IMR-90 (cell line): ENCODE measurements at regions not wholly inside any gene's neighbourhood (a gene's known extent, or its start where the extent isn't known, plus 50 kb on each side); places are given as distances from the start of the nearest gene placed in this dataset.

Source experiments
- BHLHE40 ChIP-seq: fragments of 150-350 bp; IDR thresholded peaks from 2 replicates; pipeline ENCODE4 v1.6.1; 2016; ENCODE audit warnings: mild to moderate bottlenecking, low read depth, low read length
- CEBPB ChIP-seq: IDR thresholded peaks from 2 replicates; pipeline ENCODE4 v1.6.1; 2012; ENCODE audit warnings: low read depth, low read length, improper control_type of control experiment
- FOS ChIP-seq: fragments of 150-350 bp; IDR thresholded peaks from 2 replicates; pipeline ENCODE4 v1.6.1; 2016; ENCODE audit warnings: low read depth, low read length
- MAFK ChIP-seq: IDR thresholded peaks from 2 replicates; pipeline ENCODE4 v1.6.1; 2012; ENCODE audit warnings: low read depth, low read length, improper control_type of control experiment
- NFE2L2 ChIP-seq: fragments of 150-350 bp; IDR thresholded peaks from 2 replicates; pipeline ENCODE4 v1.6.1; 2016; ENCODE audit warnings: low read depth, mild to moderate bottlenecking, low read length
- POLR2A ChIP-seq: IDR thresholded peaks from 2 replicates; pipeline ENCODE4 v1.6.1; 2012; ENCODE audit warnings: mild to moderate bottlenecking, low read depth, low read length
- RAD21 ChIP-seq: IDR thresholded peaks from 2 replicates; pipeline ENCODE4 v1.6.1; 2012; ENCODE audit warnings: low read length, improper control_type of control experiment
- RCOR1 ChIP-seq: IDR thresholded peaks from 2 replicates; pipeline ENCODE4 v1.6.1; 2012; ENCODE audit warnings: mild to moderate bottlenecking, low read length, improper control_type of control experiment; ENCODE audit not compliant: insufficient replicate concordance
- SMC3 ChIP-seq: fragments of 150-350 bp; IDR thresholded peaks from 2 replicates; pipeline ENCODE4 v1.6.1; 2016; ENCODE audit warnings: low read depth, mild to moderate bottlenecking, antibody characterized with exemption, low read length, moderate library complexity
- TF ChIP-seq, protein P1 (sequence below): conservative IDR thresholded peaks from 2 replicates; pipeline ENCODE4 v1.5.1; 2012; ENCODE audit warnings: mild to moderate bottlenecking, low read depth, low read length, improper control_type of control experiment
- TF ChIP-seq, protein P2 (sequence below): fragments of 150-350 bp; IDR thresholded peaks from 2 replicates; pipeline ENCODE4 v1.6.1; 2017; ENCODE audit warnings: mild to moderate bottlenecking, antibody characterized with exemption, low read length, low read depth
- TF ChIP-seq, protein P3 (sequence below): fragments of 150-350 bp; IDR thresholded peaks from 2 replicates; pipeline ENCODE4 v1.6.1; 2016; ENCODE audit warnings: low read depth, mild to moderate bottlenecking, low read length, moderate library complexity, borderline replicate concordance

DNA sequence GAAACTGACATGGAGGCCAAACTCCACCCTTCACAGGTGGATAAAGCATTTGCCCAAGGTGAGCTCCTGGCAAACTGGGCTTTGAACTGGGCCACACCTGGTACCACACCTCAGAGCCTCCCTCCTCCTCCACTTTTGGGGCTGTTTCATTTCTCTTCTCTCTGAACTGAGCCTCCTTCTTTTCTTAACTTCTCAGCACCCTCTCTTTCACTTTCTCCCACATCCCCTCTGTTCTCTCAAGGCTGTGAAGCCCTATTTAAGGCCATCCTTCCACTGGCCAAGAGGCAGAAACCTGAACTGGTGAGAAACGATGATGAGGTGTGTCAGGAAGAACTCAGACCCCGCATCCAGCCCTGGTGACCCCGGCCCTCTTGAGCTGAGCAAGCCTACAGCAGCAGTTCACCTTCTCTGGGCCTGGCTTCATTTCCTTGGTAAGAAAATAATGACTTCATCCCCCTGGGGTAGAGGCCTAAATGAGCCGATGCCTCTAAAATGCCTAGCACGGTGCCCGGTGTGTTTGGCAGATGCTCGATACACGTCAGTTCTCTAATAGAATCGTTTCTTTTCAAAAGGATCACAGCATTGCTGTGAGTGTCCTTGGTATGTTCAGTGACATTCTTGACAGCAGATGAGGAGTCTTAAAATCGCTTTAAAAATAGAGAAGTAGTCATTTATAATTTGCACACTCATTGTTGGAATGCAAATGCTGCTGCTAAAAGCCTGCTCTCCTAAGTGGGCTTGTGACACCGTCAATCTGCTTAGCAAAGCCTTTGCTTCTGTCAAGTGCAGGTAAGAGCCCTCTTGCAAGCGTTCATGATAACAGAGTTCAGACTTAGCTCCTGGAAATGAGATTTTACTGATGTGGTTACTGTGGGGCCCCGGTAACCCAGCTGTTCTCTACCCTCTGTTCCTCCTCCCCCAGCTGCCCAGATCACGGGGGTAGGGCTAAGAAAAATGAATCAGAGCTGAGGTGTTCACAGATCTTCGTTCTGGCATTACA is 97.7 kb upstream of the ATP2B2 start:
- TF ChIP-seq, protein P1, sequence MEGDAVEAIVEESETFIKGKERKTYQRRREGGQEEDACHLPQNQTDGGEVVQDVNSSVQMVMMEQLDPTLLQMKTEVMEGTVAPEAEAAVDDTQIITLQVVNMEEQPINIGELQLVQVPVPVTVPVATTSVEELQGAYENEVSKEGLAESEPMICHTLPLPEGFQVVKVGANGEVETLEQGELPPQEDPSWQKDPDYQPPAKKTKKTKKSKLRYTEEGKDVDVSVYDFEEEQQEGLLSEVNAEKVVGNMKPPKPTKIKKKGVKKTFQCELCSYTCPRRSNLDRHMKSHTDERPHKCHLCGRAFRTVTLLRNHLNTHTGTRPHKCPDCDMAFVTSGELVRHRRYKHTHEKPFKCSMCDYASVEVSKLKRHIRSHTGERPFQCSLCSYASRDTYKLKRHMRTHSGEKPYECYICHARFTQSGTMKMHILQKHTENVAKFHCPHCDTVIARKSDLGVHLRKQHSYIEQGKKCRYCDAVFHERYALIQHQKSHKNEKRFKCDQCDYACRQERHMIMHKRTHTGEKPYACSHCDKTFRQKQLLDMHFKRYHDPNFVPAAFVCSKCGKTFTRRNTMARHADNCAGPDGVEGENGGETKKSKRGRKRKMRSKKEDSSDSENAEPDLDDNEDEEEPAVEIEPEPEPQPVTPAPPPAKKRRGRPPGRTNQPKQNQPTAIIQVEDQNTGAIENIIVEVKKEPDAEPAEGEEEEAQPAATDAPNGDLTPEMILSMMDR, result no peak
- TF ChIP-seq POLR2A, result no peak
- TF ChIP-seq FOS, result no peak
- TF ChIP-seq NFE2L2, result no peak
- TF ChIP-seq, protein P2, sequence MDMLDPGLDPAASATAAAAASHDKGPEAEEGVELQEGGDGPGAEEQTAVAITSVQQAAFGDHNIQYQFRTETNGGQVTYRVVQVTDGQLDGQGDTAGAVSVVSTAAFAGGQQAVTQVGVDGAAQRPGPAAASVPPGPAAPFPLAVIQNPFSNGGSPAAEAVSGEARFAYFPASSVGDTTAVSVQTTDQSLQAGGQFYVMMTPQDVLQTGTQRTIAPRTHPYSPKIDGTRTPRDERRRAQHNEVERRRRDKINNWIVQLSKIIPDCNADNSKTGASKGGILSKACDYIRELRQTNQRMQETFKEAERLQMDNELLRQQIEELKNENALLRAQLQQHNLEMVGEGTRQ, result no peak
- TF ChIP-seq BHLHE40, result no peak
- TF ChIP-seq RCOR1, result no peak
- TF ChIP-seq CEBPB, result no peak
- TF ChIP-seq SMC3, result no peak
- no peak for TF ChIP-seq RAD21
- no peak for TF ChIP-seq MAFK
- TF ChIP-seq, protein P3, sequence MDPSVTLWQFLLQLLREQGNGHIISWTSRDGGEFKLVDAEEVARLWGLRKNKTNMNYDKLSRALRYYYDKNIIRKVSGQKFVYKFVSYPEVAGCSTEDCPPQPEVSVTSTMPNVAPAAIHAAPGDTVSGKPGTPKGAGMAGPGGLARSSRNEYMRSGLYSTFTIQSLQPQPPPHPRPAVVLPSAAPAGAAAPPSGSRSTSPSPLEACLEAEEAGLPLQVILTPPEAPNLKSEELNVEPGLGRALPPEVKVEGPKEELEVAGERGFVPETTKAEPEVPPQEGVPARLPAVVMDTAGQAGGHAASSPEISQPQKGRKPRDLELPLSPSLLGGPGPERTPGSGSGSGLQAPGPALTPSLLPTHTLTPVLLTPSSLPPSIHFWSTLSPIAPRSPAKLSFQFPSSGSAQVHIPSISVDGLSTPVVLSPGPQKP, result no peak
